Endothelial cell of umbilical vein (primary cell): ENCODE measurements at regions not wholly inside any gene's neighbourhood (a gene's known extent, or its start where the extent isn't known, plus 50 kb on each side); places are given as distances from the start of the nearest gene placed in this dataset.

Experiments used
- BruUV-seq: library from RNA; stranded (reverse); fragments of 400-500 nt; replicated peaks from 2 replicates; lab custom pipeline; 2021; lab: Mats Ljungman, UMichigan
- CTCF ChIA-PET: fragments of 300-600, 350-600 bp; sonication (Branson Sonifier 250); formaldehyde crosslinking; loops from one replicate; lab custom pipeline; 2021; ENCODE audit warnings: antibody characterized with exemption, inconsistent platforms; lab: Charles Lee
- POLR2A ChIA-PET: fragments of 300-600, 350-600 bp; sonication (Branson Sonifier 250); formaldehyde crosslinking; loops from one replicate; lab custom pipeline; 2021; ENCODE audit warnings: antibody characterized with exemption, inconsistent platforms; lab: Charles Lee
- DNase-seq: peaks from one replicate; pipeline ENCODE4 v3.0.0-alpha.2; 2011; ENCODE audit warnings: low read depth, low spot score
- FAIRE-seq: peaks from 2 replicates; lab custom pipeline; 2011; peaks lifted over from hg19 to GRCh38; lab: Jason Lieb, UNC
- H2AFZ ChIP-seq: 2 replicates; pipeline ENCODE4 v1.6.0; 2012; ENCODE audit warnings: low read depth, low read length, control low read depth, inconsistent platforms
- H3K27ac ChIP-seq: 2 replicates; pipeline ENCODE4 v1.5.1; 2011; ENCODE audit warnings: low read depth, mild to moderate bottlenecking, control low read depth, low read length, moderate library complexity; ENCODE audit not compliant: insufficient read depth
- H3K27me3 ChIP-seq, 2 experiments: 2 replicates each; pipeline versions ENCODE4 v1.6.0 to v1.6.1; 2011; ENCODE audit warnings: low read length in 2 of 2, mixed read lengths in 1 of 2; ENCODE audit not compliant: control insufficient read depth in 2 of 2, insufficient read depth in 2 of 2
- H3K36me3 ChIP-seq, 2 experiments: 2 replicates in 1 of 2; 3 replicates in 1 of 2; pipeline ENCODE4 v1.5.1; 2011; ENCODE audit warnings: low read length in 2 of 2, mild to moderate bottlenecking in 1 of 2, moderate library complexity in 1 of 2; ENCODE audit not compliant: control insufficient read depth in 2 of 2, insufficient read depth in 2 of 2; ENCODE audit errors: extremely low read depth in 1 of 2
- H3K4me1 ChIP-seq: 3 replicates; pipeline ENCODE4 v1.5.1; 2011; ENCODE audit warnings: mild to moderate bottlenecking, low read length; ENCODE audit not compliant: control insufficient read depth, insufficient read depth; ENCODE audit errors: extremely low read depth
- H3K4me2 ChIP-seq: 2 replicates; pipeline ENCODE4 v1.6.1; 2011; ENCODE audit warnings: low read length, control low read depth, mixed read lengths; ENCODE audit not compliant: insufficient read depth
- H3K4me3 ChIP-seq, 3 experiments: fragments of 200-600 bp in 1 of 3; sonication (generic), shearing (Covaris generic) in 1 of 3; replicated peaks in 1 of 3; 2 replicates each; pipeline ENCODE4 v1.5.1; 2011 to 2016; ENCODE audit warnings: control low read depth in 3 of 3, low read length in 3 of 3, mild to moderate bottlenecking in 2 of 3, inconsistent platforms in 1 of 3, low read depth in 1 of 3, moderate library complexity in 1 of 3; ENCODE audit not compliant: insufficient read depth in 1 of 3
- H3K79me2 ChIP-seq: 2 replicates; pipeline ENCODE4 v1.6.0; 2012; ENCODE audit warnings: low read length, inconsistent platforms; ENCODE audit not compliant: control insufficient read depth, insufficient read depth
- H3K9ac ChIP-seq: replicated peaks from 2 replicates; pipeline ENCODE3; 2011; ENCODE audit warnings: low read length, control low read depth; ENCODE audit not compliant: insufficient read depth; ENCODE audit errors: extremely low read depth
- H3K9me1 ChIP-seq: replicated peaks from 3 replicates; pipeline ENCODE4 v1.6.0; 2011; ENCODE audit warnings: mild to moderate bottlenecking, low read length; ENCODE audit not compliant: control insufficient read depth, insufficient read depth; ENCODE audit errors: extremely low read depth
- H3K9me3 ChIP-seq: replicated peaks from 2 replicates; pipeline ENCODE4 v1.5.1; 2012; ENCODE audit warnings: low read length, inconsistent platforms; ENCODE audit not compliant: control insufficient read depth, insufficient read depth
- H4K20me1 ChIP-seq: replicated peaks from 2 replicates; pipeline ENCODE3; 2011; ENCODE audit warnings: mild to moderate bottlenecking, low read length; ENCODE audit not compliant: control insufficient read depth, insufficient read depth; ENCODE audit errors: extremely low read depth
- CTCF ChIP-seq, 2 donors: IDR thresholded peaks; 1 replicate in 1 of 2; 2 replicates in 1 of 2; pipeline ENCODE4 v1.5.1; 2011; ENCODE audit warnings: low read length in 2 of 2, mild to moderate bottlenecking in 2 of 2, moderate library complexity in 2 of 2, control low read depth in 1 of 2, inconsistent platforms in 1 of 2, low read depth in 1 of 2; ENCODE audit not compliant: insufficient read depth in 1 of 2; ENCODE audit errors: extremely low read depth in 1 of 2
- EZH2 ChIP-seq: IDR thresholded peaks from 2 replicates; pipeline ENCODE4 v1.6.1; 2012; ENCODE audit warnings: borderline replicate concordance, low read depth, mild to moderate bottlenecking, moderate library complexity, low read length, inconsistent platforms; ENCODE audit not compliant: severe bottlenecking
- FOS ChIP-seq: IDR thresholded peaks from 2 replicates; pipeline ENCODE4 v1.6.1; 2011; ENCODE audit warnings: mild to moderate bottlenecking, low read length, moderate library complexity, borderline replicate concordance; ENCODE audit not compliant: insufficient read depth
- GATA2 ChIP-seq: IDR thresholded peaks from 2 replicates; pipeline ENCODE4 v1.7.0; 2011; ENCODE audit warnings: low read depth, mild to moderate bottlenecking, moderate library complexity, mixed read lengths, low read length; ENCODE audit not compliant: insufficient read length, insufficient read depth
- JUN ChIP-seq: IDR thresholded peaks from 2 replicates; pipeline ENCODE4 v1.6.1; 2011; ENCODE audit warnings: borderline replicate concordance, low read depth; ENCODE audit not compliant: insufficient read length, insufficient read depth
- MAX ChIP-seq: IDR thresholded peaks from 2 replicates; pipeline ENCODE4 v1.6.1; 2011; ENCODE audit not compliant: insufficient read depth, insufficient read length
- MYC ChIP-seq: IDR thresholded peaks from one replicate; pipeline ENCODE4 v1.6.1; 2011; ENCODE audit warnings: mild to moderate bottlenecking, low read depth, low read length
- POLR2A ChIP-seq: IDR thresholded peaks from 2 replicates; pipeline ENCODE4 v1.6.1; 2012; ENCODE audit warnings: low read depth, mild to moderate bottlenecking, control low read depth, low read length
- POLR2AphosphoS5 ChIP-seq: IDR thresholded peaks from 2 replicates; pipeline ENCODE4 v1.6.1; 2012; ENCODE audit warnings: low read depth, mild to moderate bottlenecking, control low read depth, low read length, moderate library complexity; ENCODE audit not compliant: insufficient read depth
- dilution Hi-C: fragments of 300-500 bp; cut with MboI; formaldehyde crosslinking; loops from one replicate; pipeline ENCODE4 v1.15.0; 2019; ENCODE audit warnings: low sequenced_read_pairs; ENCODE audit not compliant: extremely low pct_ligation_motif_present
- intact Hi-C: fragments of 100-400 bp; cut with micrococcal nuclease; formaldehyde crosslinking; loops from one replicate; pipeline ENCODE4 v1.10.0; 2022

- Histone ChIP-seq H3K79me2 (no peaks in the 10 kb centered on the region), H4K20me1 (no peaks in the 10 kb centered on the region), H3K27ac (no peak overlapping the region), H3K4me1 (no peaks in the 10 kb centered on the region), H2AFZ (no peak overlapping the region), H3K27me3 (peaks cover 0 to 2% of the 10 kb centered on the region in 2 experiments), H3K4me2 (no peak overlapping the region), H3K9ac (no peak overlapping the region), H3K36me3 (no peaks in the 10 kb centered on the region), H3K9me1 (no peaks in the 10 kb centered on the region), H3K9me3 (no peaks in the 10 kb centered on the region), H3K4me3 (no peak overlapping the region)
- TF ChIP-seq GATA2 = no peak
- ChIA-PET CTCF (no interaction called here), POLR2A (no interaction called here)
- no peak for DNase-seq
- FAIRE-seq = no peak
- BruUV-seq = no TSS peak
- dilution Hi-C loops = no loop called here
- intact Hi-C loops = no loop called here
Measured at GRCh38 chr13:97559981-97560380, 126.0 kb downstream of the RAP2A start.

- H3K9me3 ChIP-seq = no peaks in the 10 kb centered on the region
- dilution Hi-C loops = no loop called here
- FAIRE-seq (no peak), DNase-seq (no peak)
- ChIA-PET CTCF (no interaction called here), POLR2A (no interaction called here)
- H3K4me1 ChIP-seq = no peaks in the 10 kb centered on the region
- no peaks in the 10 kb centered on the region for H3K79me2 ChIP-seq
- H3K9me1 ChIP-seq = no peaks in the 10 kb centered on the region
- H2AFZ ChIP-seq = no peak overlapping the region
- no peak for TF ChIP-seq JUN
- TF ChIP-seq FOS = no peak
- no peak for TF ChIP-seq POLR2A
- TF ChIP-seq MYC = no peak
- no peak for TF ChIP-seq MAX
- no peak for TF ChIP-seq CTCF (IDR thresholded peaks at IDR 0.05; ENCODE audit: extremely low read depth in 1 of 2, insufficient read depth in 1 of 2, low read depth in 1 of 2, low read length in 2 of 2)
- TF ChIP-seq EZH2 = no peak
- TF ChIP-seq POLR2AphosphoS5 = no peak
- TF ChIP-seq GATA2 = no peak
- H3K27ac ChIP-seq = no peak overlapping the region
- no peak overlapping the region for H3K4me3 ChIP-seq
- intact Hi-C loops = no loop called here
- no TSS peak for BruUV-seq
- no peak overlapping the region for H3K4me2 ChIP-seq
- peaks cover 0 to 8% of the 10 kb centered on the region in 2 experiments for H3K27me3 ChIP-seq
- no peaks in the 10 kb centered on the region for H4K20me1 ChIP-seq
- H3K9ac ChIP-seq = no peak overlapping the region
- H3K36me3 ChIP-seq = no peaks in the 10 kb centered on the region
Measured at GRCh38 chr13:97561182-97561581, 127.2 kb downstream of the RAP2A start.
